ENCODE measurements at regions not wholly inside any gene's neighbourhood (a gene's known extent, or its start where the extent isn't known, plus 50 kb on each side); places are given as distances from the start of the nearest gene placed in this dataset.

DNA sequence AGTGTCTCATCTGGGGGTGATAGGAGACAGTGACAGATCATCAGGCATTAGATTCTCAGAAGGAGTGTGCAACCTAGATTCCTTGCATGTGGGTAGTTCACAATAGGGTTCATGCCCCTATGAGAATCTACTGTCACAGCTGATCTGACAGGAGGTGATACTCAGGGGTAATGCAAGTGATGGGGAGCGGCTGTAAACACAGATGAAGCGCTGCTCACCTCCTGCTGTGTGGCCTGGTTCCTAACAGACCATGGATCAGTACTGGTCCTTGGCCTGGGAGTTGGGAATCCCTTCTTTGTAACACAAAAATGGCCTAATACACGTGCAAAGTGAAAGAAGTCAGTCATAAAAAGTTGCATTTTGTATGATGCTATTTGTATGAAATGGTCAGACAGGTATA lies 107.6 kb upstream of the TUBA3C start:
- WGBS, 2 donors (ENCODE audit: low coverage in 1 of 2) = 47 to 54% methylated on average over 3 of the region's 3 CpGs
- no peaks in the 10 kb centered on the region for H3K27me3 ChIP-seq
- TF ChIP-seq POLR2AphosphoS5 (IDR thresholded peaks at IDR 0.05) (no peak), POLR2A (IDR thresholded peaks at IDR 0.05) (no peak), EP300 (IDR thresholded peaks at IDR 0.05; ENCODE audit: low read depth) (no peak)
- TF ChIP-seq, protein P1, sequence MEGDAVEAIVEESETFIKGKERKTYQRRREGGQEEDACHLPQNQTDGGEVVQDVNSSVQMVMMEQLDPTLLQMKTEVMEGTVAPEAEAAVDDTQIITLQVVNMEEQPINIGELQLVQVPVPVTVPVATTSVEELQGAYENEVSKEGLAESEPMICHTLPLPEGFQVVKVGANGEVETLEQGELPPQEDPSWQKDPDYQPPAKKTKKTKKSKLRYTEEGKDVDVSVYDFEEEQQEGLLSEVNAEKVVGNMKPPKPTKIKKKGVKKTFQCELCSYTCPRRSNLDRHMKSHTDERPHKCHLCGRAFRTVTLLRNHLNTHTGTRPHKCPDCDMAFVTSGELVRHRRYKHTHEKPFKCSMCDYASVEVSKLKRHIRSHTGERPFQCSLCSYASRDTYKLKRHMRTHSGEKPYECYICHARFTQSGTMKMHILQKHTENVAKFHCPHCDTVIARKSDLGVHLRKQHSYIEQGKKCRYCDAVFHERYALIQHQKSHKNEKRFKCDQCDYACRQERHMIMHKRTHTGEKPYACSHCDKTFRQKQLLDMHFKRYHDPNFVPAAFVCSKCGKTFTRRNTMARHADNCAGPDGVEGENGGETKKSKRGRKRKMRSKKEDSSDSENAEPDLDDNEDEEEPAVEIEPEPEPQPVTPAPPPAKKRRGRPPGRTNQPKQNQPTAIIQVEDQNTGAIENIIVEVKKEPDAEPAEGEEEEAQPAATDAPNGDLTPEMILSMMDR (IDR thresholded peaks at IDR 0.05) = no peak
- intact Hi-C loops (cut with DNase I; ENCODE audit: low total_unique reads) (no loop called here), in situ Hi-C loops (cut with MboI; ENCODE audit: low pct_ligation_motif_present in 1 of 4, low pct_unique_long_range_greater_than_20kb in 1 of 4, low sequenced_read_pairs in 3 of 4) (no loop called here)
- H3K27ac ChIP-seq = no peak overlapping the region
- H3K4me3 ChIP-seq = no peak overlapping the region
- H3K4me1 ChIP-seq = no peaks in the 10 kb centered on the region
- no peak for DNase-seq
- peaks cover 5 to 6% of the 10 kb centered on the region in 2 donors for H3K9me3 ChIP-seq
- H3K36me3 ChIP-seq = no peaks in the 10 kb centered on the region

DNA sequence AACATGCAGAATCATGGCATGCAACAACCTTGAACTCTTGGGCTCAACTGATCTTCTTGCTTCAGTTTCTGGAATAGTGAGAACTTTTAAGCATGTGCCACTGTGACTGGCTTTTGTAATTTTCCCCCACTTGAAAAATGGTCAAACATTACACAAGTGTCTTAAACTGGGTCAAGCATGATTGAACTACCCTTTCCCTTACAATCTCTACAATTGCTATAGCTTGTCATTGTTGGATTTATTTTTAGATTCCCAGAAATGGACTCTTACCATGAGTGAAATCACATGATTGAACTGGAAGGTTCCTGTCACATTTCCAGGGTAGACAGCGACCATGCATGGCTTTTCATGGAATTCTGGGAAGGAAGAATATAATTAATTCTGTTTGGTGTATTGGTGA lies 102.2 kb upstream of the TUBA3C start:
- Histone ChIP-seq H3K9me3 (peaks cover 0 to 2% of the 10 kb centered on the region in 2 donors), H3K27ac (no peak overlapping the region), H3K4me1 (no peaks in the 10 kb centered on the region), H3K36me3 (no peaks in the 10 kb centered on the region), H3K4me3 (no peak overlapping the region), H3K27me3 (no peaks in the 10 kb centered on the region)
- intact Hi-C loops (cut with DNase I; ENCODE audit: low total_unique reads) = no loop called here
- 40 to 60% methylated on average over 1 of the region's 1 CpG for WGBS, 2 donors (ENCODE audit: low coverage in 1 of 2)
- in situ Hi-C loops (cut with MboI; ENCODE audit: low pct_ligation_motif_present in 1 of 4, low pct_unique_long_range_greater_than_20kb in 1 of 4, low sequenced_read_pairs in 3 of 4) = no loop called here
- DNase-seq = no peak
- TF ChIP-seq POLR2A (IDR thresholded peaks at IDR 0.05) = no peak
- TF ChIP-seq EP300 (IDR thresholded peaks at IDR 0.05; ENCODE audit: low read depth) = no peak
- TF ChIP-seq, protein P1 (IDR thresholded peaks at IDR 0.05) = no peak
- no peak for TF ChIP-seq POLR2AphosphoS5 (IDR thresholded peaks at IDR 0.05)

DNA sequence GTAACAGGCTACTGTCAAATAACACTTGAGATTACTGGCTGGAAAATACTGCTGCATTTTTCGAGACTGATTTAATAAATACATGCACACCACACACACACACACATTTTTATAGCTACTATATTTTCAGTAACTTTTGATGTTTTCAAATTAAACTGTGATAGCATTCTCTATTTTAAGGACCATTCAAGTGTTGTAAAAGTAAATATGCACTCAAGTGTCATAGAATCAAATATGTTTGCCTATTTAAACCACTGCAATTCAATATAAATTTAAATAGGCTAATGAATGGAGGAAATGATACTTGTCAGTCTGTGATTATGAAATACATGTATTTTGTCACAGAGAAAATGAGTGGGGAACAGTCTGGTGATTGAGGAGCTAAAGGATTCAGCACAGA lies 86.7 kb upstream of the TUBA3C start:
- in situ Hi-C loops (cut with MboI; ENCODE audit: low pct_ligation_motif_present in 1 of 4, low pct_unique_long_range_greater_than_20kb in 1 of 4, low sequenced_read_pairs in 3 of 4) (no loop called here), intact Hi-C loops (cut with DNase I; ENCODE audit: low total_unique reads) (no loop called here)
- TF ChIP-seq POLR2A (IDR thresholded peaks at IDR 0.05) (no peak), POLR2AphosphoS5 (IDR thresholded peaks at IDR 0.05) (no peak), EP300 (IDR thresholded peaks at IDR 0.05; ENCODE audit: low read depth) (no peak)
- TF ChIP-seq, protein P1 (IDR thresholded peaks at IDR 0.05) = no peak
- Histone ChIP-seq H3K4me3 (no peak overlapping the region), H3K27ac (no peak overlapping the region), H3K4me1 (no peaks in the 10 kb centered on the region), H3K36me3 (no peaks in the 10 kb centered on the region), H3K9me3 (no peaks in the 10 kb centered on the region), H3K27me3 (no peaks in the 10 kb centered on the region)
- 0 to 21% methylated on average over 1 of the region's 1 CpG for WGBS, 2 donors (ENCODE audit: low coverage in 1 of 2)
- DNase-seq = no peak

DNA sequence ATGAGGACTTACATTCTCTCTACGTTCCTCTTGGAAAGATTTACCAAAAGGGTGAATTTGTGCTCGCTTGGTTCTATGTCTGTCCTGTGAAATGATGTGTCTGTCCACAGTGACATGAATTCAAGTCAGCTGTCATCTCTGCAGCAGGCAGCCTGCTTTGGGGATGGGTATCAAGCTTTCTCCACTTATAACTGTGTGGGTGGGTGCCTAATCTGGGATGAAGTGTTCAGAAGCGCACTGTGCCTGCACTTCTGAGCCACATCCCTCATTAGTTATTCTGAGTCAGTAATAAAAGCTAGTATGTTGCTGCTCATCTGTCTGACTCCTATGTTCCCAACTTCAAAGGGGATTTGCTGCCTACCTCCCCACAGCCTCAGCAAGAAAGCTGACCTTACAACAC lies 86.1 kb upstream of the TUBA3C start:
- Histone ChIP-seq H3K36me3 (no peaks in the 10 kb centered on the region), H3K4me1 (no peaks in the 10 kb centered on the region), H3K27ac (no peak overlapping the region), H3K27me3 (no peaks in the 10 kb centered on the region), H3K4me3 (no peak overlapping the region), H3K9me3 (no peaks in the 10 kb centered on the region)
- in situ Hi-C loops (cut with MboI; ENCODE audit: low pct_ligation_motif_present in 1 of 4, low pct_unique_long_range_greater_than_20kb in 1 of 4, low sequenced_read_pairs in 3 of 4) = no loop called here
- TF ChIP-seq EP300 (IDR thresholded peaks at IDR 0.05; ENCODE audit: low read depth) (no peak), POLR2AphosphoS5 (IDR thresholded peaks at IDR 0.05) (no peak), POLR2A (IDR thresholded peaks at IDR 0.05) (no peak)
- TF ChIP-seq, protein P1 (IDR thresholded peaks at IDR 0.05) = no peak
- 77 to 79% methylated on average over 2 to 3 of the region's 3 CpGs for WGBS, 2 donors (ENCODE audit: low coverage in 1 of 2)
- DNase-seq = no peak
- intact Hi-C loops (cut with DNase I; ENCODE audit: low total_unique reads) = no loop called here
